ENCODE measurements at regions not wholly inside any gene's neighbourhood (a gene's known extent, or its start where the extent isn't known, plus 50 kb on each side); places are given as distances from the start of the nearest gene placed in this dataset.

GRCh38 chr19:42653841-42654240, 59.1 kb upstream of the CEACAM8 start:
- FAIRE-seq (no peak), ATAC-seq (peak in 1 of 4 donors; percentile 41), DNase-seq (no peak)
- Histone ChIP-seq H3K9me3 (no peaks in the 10 kb centered on the region), H3K27me3 (no peaks in the 10 kb centered on the region), H3K27ac (no peak overlapping the region), H3K36me3 (no peaks in the 10 kb centered on the region), H3K4me3 (no peak overlapping the region), H3K4me1 (peaks cover 0 to 8% (median 0%) of the 10 kb centered on the region in 3 donors)
- intact Hi-C loops (cut with DNase I): no loop called here
- 67 to 74% methylated on average over 1 of the region's 1 CpG for WGBS, 2 donors
- TF ChIP-seq, protein P1, sequence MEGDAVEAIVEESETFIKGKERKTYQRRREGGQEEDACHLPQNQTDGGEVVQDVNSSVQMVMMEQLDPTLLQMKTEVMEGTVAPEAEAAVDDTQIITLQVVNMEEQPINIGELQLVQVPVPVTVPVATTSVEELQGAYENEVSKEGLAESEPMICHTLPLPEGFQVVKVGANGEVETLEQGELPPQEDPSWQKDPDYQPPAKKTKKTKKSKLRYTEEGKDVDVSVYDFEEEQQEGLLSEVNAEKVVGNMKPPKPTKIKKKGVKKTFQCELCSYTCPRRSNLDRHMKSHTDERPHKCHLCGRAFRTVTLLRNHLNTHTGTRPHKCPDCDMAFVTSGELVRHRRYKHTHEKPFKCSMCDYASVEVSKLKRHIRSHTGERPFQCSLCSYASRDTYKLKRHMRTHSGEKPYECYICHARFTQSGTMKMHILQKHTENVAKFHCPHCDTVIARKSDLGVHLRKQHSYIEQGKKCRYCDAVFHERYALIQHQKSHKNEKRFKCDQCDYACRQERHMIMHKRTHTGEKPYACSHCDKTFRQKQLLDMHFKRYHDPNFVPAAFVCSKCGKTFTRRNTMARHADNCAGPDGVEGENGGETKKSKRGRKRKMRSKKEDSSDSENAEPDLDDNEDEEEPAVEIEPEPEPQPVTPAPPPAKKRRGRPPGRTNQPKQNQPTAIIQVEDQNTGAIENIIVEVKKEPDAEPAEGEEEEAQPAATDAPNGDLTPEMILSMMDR (IDR thresholded peaks at IDR 0.05): no peak

GRCh38 chr19:42652021-42652420, 57.3 kb upstream of the CEACAM8 start:
- TF ChIP-seq, protein P1 (IDR thresholded peaks at IDR 0.05): no peak
- no peak for ATAC-seq
- Histone ChIP-seq H3K9me3 (no peaks in the 10 kb centered on the region), H3K4me3 (no peak overlapping the region), H3K27me3 (no peaks in the 10 kb centered on the region), H3K4me1 (peaks cover 0 to 8% (median 0%) of the 10 kb centered on the region in 3 donors), H3K36me3 (no peaks in the 10 kb centered on the region), H3K27ac (no peak overlapping the region)
- DNase-seq: no peak
- intact Hi-C loops (cut with DNase I): no loop called here
- WGBS, 2 donors: 62 to 81% methylated on average over 8 of the region's 8 CpGs
- FAIRE-seq: no peak
